ENCODE measurements at regions not wholly inside any gene's neighbourhood (a gene's known extent, or its start where the extent isn't known, plus 50 kb on each side); places are given as distances from the start of the nearest gene placed in this dataset.

GRCh38 chr12:74204236-74204635, 333.4 kb upstream of the ATXN7L3B start:
- no peak for DNase-seq (ENCODE audit: low spot score in 2 of 2)
- Histone ChIP-seq H3K27me3 (no peaks in the 10 kb centered on the region), H3K4me1 (no peaks in the 10 kb centered on the region), H3K4me3 (no peak overlapping the region), H3K9me3 (no peaks in the 10 kb centered on the region), H3K36me3 (no peaks in the 10 kb centered on the region), H3K27ac (no peak overlapping the region)
- intact Hi-C loops (cut with DNase I; ENCODE audit: low total_unique reads): no loop called here
- no peak for TF ChIP-seq CTCF (IDR thresholded peaks at IDR 0.05)
- no peak for TF ChIP-seq POLR2A (IDR thresholded peaks at IDR 0.05)
- no peak for TF ChIP-seq POLR2AphosphoS5 (IDR thresholded peaks at IDR 0.05)

DNA sequence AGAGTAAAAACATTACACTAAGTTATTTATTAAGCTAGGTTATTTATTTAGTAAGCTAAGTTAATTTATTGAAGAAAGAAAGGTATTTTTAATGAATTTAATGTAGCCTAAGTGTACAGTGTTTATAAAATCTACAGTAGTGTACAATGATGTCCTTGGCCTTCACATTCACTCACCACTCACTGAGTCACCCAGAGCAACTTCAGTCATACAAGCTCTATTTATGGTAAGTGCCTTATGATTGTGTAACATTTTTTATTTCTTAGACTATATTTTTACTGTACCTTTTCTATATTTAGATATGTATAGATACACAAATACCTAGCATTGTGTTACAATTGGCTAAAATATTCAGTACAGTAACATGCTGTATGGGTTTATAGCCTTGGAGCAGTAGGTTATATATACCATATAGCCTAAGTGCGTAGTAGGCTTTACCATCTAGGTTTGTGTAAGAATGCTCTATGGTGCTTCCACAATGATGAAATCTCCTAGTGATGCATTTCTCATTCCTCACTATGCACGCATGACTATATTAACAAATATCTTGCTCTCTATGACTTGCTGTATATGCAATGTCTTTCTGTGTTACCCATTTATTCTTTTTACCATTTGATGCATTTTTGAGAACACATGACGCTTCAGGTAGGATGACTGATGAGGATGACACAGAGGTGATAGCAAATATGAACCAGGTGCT, 309.6 kb upstream of the ATXN7L3B start:
- DNase-seq (ENCODE audit: low spot score in 2 of 2): no peak
- Histone ChIP-seq H3K4me3 (no peak overlapping the region), H3K36me3 (no peaks in the 10 kb centered on the region), H3K27me3 (no peaks in the 10 kb centered on the region), H3K27ac (no peak overlapping the region), H3K4me1 (no peaks in the 10 kb centered on the region), H3K9me3 (no peaks in the 10 kb centered on the region)
- intact Hi-C loops (cut with DNase I; ENCODE audit: low total_unique reads): no loop called here
- TF ChIP-seq POLR2A (IDR thresholded peaks at IDR 0.05) (no peak), CTCF (IDR thresholded peaks at IDR 0.05) (no peak), POLR2AphosphoS5 (IDR thresholded peaks at IDR 0.05) (no peak)

GRCh38 chr12:74229671-74230070, 308.0 kb upstream of the ATXN7L3B start:
- intact Hi-C loops (cut with DNase I; ENCODE audit: low total_unique reads): no loop called here
- Histone ChIP-seq H3K4me3 (no peak overlapping the region), H3K27me3 (no peaks in the 10 kb centered on the region), H3K9me3 (no peaks in the 10 kb centered on the region), H3K36me3 (no peaks in the 10 kb centered on the region), H3K4me1 (no peaks in the 10 kb centered on the region), H3K27ac (no peak overlapping the region)
- DNase-seq (ENCODE audit: low spot score in 2 of 2): no peak
- no peak for TF ChIP-seq CTCF (IDR thresholded peaks at IDR 0.05)
- no peak for TF ChIP-seq POLR2A (IDR thresholded peaks at IDR 0.05)
- TF ChIP-seq POLR2AphosphoS5 (IDR thresholded peaks at IDR 0.05): no peak

DNA sequence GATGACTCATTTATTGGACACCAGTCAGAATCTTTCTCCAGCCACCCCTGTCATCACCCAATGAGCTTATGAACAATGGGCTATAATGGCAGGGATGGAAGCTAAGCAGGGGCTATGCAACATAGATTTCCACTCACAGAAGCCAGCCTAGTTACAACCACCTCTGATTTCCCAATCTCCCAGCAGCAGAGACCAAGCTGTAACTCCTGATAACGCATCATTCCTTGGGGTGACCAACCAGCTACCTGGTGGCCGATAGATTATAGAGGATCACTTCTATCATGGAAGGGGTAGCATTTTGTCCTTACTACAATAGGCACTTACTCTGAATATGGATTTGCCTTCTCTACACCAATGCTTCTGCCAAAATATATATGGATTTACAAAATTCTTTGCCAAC, 302.3 kb upstream of the ATXN7L3B start:
- DNase-seq (ENCODE audit: low spot score in 2 of 2): no peak
- Histone ChIP-seq H3K27ac (no peak overlapping the region), H3K4me3 (no peak overlapping the region), H3K27me3 (no peaks in the 10 kb centered on the region), H3K36me3 (no peaks in the 10 kb centered on the region), H3K4me1 (no peaks in the 10 kb centered on the region), H3K9me3 (peaks cover 9 to 15% of the 10 kb centered on the region in 2 donors)
- TF ChIP-seq POLR2AphosphoS5 (IDR thresholded peaks at IDR 0.05) (no peak), CTCF (IDR thresholded peaks at IDR 0.05) (no peak), POLR2A (IDR thresholded peaks at IDR 0.05) (no peak)
- intact Hi-C loops (cut with DNase I; ENCODE audit: low total_unique reads): no loop called here

GRCh38 chr12:74241341-74241740, 296.3 kb upstream of the ATXN7L3B start:
- Histone ChIP-seq H3K27me3 (no peaks in the 10 kb centered on the region), H3K9me3 (peaks cover 9 to 15% of the 10 kb centered on the region in 2 donors), H3K4me3 (no peak overlapping the region), H3K4me1 (no peaks in the 10 kb centered on the region), H3K27ac (no peak overlapping the region), H3K36me3 (no peaks in the 10 kb centered on the region)
- TF ChIP-seq POLR2AphosphoS5 (IDR thresholded peaks at IDR 0.05) (no peak), CTCF (IDR thresholded peaks at IDR 0.05) (no peak), POLR2A (IDR thresholded peaks at IDR 0.05) (no peak)
- no peak for DNase-seq (ENCODE audit: low spot score in 2 of 2)
- intact Hi-C loops (cut with DNase I; ENCODE audit: low total_unique reads): no loop called here

All from breast epithelium (tissue), 4 donors.